ENCODE measurements at regions not wholly inside any gene's neighbourhood (a gene's known extent, or its start where the extent isn't known, plus 50 kb on each side); places are given as distances from the start of the nearest gene placed in this dataset.

DNA sequence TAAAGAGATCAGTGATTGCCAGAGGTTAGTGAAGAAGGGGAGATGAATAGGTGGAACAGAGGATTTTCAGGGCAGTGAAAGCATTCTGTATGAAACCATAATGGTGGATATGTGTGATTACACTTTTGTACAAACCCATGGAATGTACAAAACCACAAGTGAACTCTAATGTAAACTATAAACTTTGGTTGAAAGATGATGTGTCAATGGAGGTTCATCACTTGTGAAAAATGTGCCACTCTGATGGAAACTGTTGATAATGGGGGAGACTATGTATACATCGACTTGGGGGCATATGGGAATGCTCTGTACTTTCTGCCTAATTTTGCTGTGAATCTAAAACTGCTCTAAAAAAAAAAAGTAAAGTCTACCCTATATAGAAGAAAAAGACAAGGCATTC lies 68.7 kb upstream of the ARHGEF3 start:
- TF ChIP-seq, protein P1, sequence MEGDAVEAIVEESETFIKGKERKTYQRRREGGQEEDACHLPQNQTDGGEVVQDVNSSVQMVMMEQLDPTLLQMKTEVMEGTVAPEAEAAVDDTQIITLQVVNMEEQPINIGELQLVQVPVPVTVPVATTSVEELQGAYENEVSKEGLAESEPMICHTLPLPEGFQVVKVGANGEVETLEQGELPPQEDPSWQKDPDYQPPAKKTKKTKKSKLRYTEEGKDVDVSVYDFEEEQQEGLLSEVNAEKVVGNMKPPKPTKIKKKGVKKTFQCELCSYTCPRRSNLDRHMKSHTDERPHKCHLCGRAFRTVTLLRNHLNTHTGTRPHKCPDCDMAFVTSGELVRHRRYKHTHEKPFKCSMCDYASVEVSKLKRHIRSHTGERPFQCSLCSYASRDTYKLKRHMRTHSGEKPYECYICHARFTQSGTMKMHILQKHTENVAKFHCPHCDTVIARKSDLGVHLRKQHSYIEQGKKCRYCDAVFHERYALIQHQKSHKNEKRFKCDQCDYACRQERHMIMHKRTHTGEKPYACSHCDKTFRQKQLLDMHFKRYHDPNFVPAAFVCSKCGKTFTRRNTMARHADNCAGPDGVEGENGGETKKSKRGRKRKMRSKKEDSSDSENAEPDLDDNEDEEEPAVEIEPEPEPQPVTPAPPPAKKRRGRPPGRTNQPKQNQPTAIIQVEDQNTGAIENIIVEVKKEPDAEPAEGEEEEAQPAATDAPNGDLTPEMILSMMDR (IDR thresholded peaks at IDR 0.05; ENCODE audit: insufficient read depth, low read length, poor library complexity, severe bottlenecking) = no peak
- Histone ChIP-seq H3K27me3 (replicated peaks; ENCODE audit: control insufficient read depth, insufficient read depth, low read length) (no peaks in the 10 kb centered on the region), H3K36me3 (ENCODE audit: control insufficient read depth, insufficient read depth, low read length) (no peaks in the 10 kb centered on the region), H3K4me3 (replicated peaks; ENCODE audit: low read depth, low read length) (no peak overlapping the region)
- no peak for DNase-seq (ENCODE audit: extremely low read depth, insufficient read length)

DNA sequence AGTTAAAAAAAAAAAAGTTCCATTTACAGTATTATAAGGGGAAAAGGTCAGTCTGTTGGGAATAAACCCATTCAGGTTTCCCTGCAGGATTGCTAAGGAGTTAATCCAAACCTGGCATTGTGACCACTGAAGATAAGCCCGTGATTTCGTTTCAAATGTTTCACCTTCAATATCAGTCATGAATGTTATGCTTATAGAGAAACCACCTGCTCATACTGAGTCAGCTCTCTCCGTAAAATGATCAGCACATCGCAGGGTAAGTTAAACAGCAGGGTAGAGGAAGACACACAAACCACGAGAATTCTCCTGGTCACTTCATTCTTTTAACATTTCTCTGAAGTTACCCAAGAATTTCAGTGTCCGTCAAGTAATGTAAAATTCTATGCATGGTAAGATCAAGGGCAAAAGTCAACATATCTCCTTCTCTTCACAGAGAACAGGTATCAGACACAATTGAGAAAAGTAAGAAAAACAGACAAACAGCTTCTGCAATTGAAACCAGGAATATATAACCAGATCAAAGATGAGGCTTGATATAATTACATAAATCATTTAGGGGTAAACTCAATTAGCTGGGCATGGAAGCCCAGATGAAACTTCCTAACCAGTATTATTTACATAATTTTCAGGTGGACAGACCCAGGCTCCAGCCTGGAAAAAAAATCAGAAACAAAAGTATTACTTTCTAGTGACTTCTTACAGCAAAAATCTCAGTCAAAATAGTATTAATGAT lies 67.6 kb upstream of the ARHGEF3 start:
- Histone ChIP-seq H3K36me3 (ENCODE audit: control insufficient read depth, insufficient read depth, low read length) (no peaks in the 10 kb centered on the region), H3K27me3 (replicated peaks; ENCODE audit: control insufficient read depth, insufficient read depth, low read length) (no peaks in the 10 kb centered on the region), H3K4me3 (replicated peaks; ENCODE audit: low read depth, low read length) (no peak overlapping the region)
- DNase-seq (ENCODE audit: extremely low read depth, insufficient read length) = no peak
- TF ChIP-seq, protein P1 (IDR thresholded peaks at IDR 0.05; ENCODE audit: insufficient read depth, low read length, poor library complexity, severe bottlenecking) = no peak

DNA sequence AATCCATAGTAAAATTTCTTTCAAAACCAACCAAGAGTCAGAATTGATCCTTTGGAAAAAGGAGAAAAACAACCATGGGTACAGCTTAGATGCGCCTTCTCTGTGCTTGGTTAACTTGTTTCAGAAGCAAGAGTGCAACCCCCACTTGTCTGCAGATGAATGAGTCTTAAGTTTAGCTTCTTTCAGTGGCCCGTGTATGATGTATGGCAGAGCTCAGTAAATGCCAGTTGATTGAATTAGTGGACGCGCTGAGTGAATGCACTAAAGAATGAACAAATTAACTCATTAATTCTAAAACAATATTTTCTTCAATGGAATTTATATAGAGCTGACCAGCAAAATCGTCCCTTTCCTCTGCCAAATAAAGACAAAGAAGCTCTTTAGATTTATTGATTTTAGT lies 67.0 kb upstream of the ARHGEF3 start:
- TF ChIP-seq, protein P1 (IDR thresholded peaks at IDR 0.05; ENCODE audit: insufficient read depth, low read length, poor library complexity, severe bottlenecking) = no peak
- no peak for DNase-seq (ENCODE audit: extremely low read depth, insufficient read length)
- H3K27me3 ChIP-seq (replicated peaks; ENCODE audit: control insufficient read depth, insufficient read depth, low read length) = no peaks in the 10 kb centered on the region
- H3K4me3 ChIP-seq (replicated peaks; ENCODE audit: low read depth, low read length) = no peak overlapping the region
- H3K36me3 ChIP-seq (ENCODE audit: control insufficient read depth, insufficient read depth, low read length) = no peaks in the 10 kb centered on the region

DNA sequence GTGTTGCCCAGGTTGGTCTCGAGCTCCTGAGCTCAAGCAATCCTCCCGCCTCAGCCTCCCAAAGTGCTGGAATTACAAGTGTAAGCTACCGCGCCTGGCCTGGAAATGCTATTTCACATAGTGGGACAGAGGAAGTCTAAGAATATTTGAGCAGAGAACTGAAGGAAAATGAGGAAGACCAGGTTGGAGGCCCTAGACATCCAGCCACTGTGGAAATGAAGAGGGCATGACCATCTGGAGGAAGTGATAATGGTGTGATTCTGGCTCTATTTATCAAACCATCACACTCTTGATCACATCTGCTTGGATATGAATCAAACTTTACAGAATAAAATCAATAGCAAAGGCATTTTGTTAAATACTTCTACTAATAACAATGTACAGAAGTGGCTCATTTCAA lies 65.9 kb upstream of the ARHGEF3 start:
- TF ChIP-seq, protein P1 (IDR thresholded peaks at IDR 0.05; ENCODE audit: insufficient read depth, low read length, poor library complexity, severe bottlenecking) = no peak
- Histone ChIP-seq H3K36me3 (ENCODE audit: control insufficient read depth, insufficient read depth, low read length) (no peaks in the 10 kb centered on the region), H3K27me3 (replicated peaks; ENCODE audit: control insufficient read depth, insufficient read depth, low read length) (no peaks in the 10 kb centered on the region), H3K4me3 (replicated peaks; ENCODE audit: low read depth, low read length) (no peak overlapping the region)
- no peak for DNase-seq (ENCODE audit: extremely low read depth, insufficient read length)

DNA sequence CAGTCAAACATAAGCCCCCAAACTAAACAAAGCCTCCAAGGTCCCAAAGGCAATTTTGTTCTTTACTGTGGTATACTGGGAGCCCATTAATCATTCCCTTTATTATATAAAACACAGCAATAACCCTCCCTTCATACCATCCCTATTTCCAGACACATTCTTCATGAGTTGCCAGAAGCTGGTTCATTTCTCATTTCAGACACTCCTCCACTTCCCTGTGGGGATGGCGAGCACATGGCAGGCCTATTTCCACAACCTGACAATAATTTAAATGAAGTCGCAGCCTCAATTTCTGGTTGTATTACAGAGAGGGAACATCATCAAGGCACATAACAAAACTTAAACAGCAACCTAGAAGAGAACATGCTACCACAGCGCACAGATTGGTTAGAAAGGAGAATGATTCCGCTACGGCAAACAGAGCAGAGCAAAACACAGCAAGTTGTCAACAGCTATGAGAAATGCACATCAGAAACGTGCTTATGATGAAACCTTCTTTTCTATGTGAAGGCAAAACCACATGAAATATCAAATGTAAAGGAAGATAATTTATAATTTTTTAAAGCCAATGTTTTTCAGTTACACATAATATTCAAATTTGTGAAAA lies 63.3 kb upstream of the ARHGEF3 start:
- Histone ChIP-seq H3K27me3 (replicated peaks; ENCODE audit: control insufficient read depth, insufficient read depth, low read length) (no peaks in the 10 kb centered on the region), H3K4me3 (replicated peaks; ENCODE audit: low read depth, low read length) (no peak overlapping the region), H3K36me3 (ENCODE audit: control insufficient read depth, insufficient read depth, low read length) (no peaks in the 10 kb centered on the region)
- TF ChIP-seq, protein P1 (IDR thresholded peaks at IDR 0.05; ENCODE audit: insufficient read depth, low read length, poor library complexity, severe bottlenecking) = no peak
- no peak for DNase-seq (ENCODE audit: extremely low read depth, insufficient read length)
